ENCODE measurements at regions not wholly inside any gene's neighbourhood (a gene's known extent, or its start where the extent isn't known, plus 50 kb on each side); places are given as distances from the start of the nearest gene placed in this dataset.
"Not testable (repeated sequence)": the region's sequence is repeated elsewhere in the genome, so short reads cannot be mapped to it uniquely, and the experiment has no call there.

- no peak for DNase-seq
Measured at GRCh38 chr6:1445650-1446330, 56.4 kb downstream of the FOXF2 start.

GRCh38 chr6:1449896-1450295, 60.5 kb downstream of the FOXF2 start:
- DNase-seq = no peak

GRCh38 chr6:1453024-1453423, 63.6 kb downstream of the FOXF2 start:
- no peak for DNase-seq

- not testable (repeated sequence) for DNase-seq
Measured at GRCh38 chr6:1456816-1457215, 67.4 kb downstream of the FOXF2 start.

GRCh38 chr6:1461207-1461606, 71.8 kb downstream of the FOXF2 start:
- no peak for DNase-seq

GRCh38 chr6:1461736-1462135, 72.4 kb downstream of the FOXF2 start:
- no peak for DNase-seq

- DNase-seq = no peak
Measured at GRCh38 chr6:1463275-1463674, 73.9 kb downstream of the FOXF2 start.

- DNase-seq = no peak
Measured at GRCh38 chr6:1463751-1464426, 74.5 kb downstream of the FOXF2 start.

- no peak for DNase-seq
Measured at GRCh38 chr6:1464781-1465370, 75.5 kb downstream of the FOXF2 start.

GRCh38 chr6:1468126-1468525, 78.8 kb downstream of the FOXF2 start:
- DNase-seq = no peak

- no peak for DNase-seq
Measured at GRCh38 chr6:1470040-1470439, 80.7 kb downstream of the FOXF2 start.

- DNase-seq = no peak
Measured at GRCh38 chr6:1472643-1473042, 83.3 kb downstream of the FOXF2 start.

- DNase-seq = no peak
Measured at GRCh38 chr6:1473166-1473565, 83.8 kb downstream of the FOXF2 start.

- no peak for DNase-seq
Measured at GRCh38 chr6:1473598-1473997, 84.2 kb downstream of the FOXF2 start.

- DNase-seq = no peak
Measured at GRCh38 chr6:1474205-1474604, 84.8 kb downstream of the FOXF2 start.

GRCh38 chr6:1475174-1475573, 85.8 kb downstream of the FOXF2 start:
- no peak for DNase-seq

- DNase-seq = no peak
Measured at GRCh38 chr6:1477432-1478090, 88.2 kb downstream of the FOXF2 start.

GRCh38 chr6:1478163-1478826, 88.9 kb downstream of the FOXF2 start:
- not testable (repeated sequence) for DNase-seq

- no peak for DNase-seq
Measured at GRCh38 chr6:1479095-1479494, 89.7 kb downstream of the FOXF2 start.

- no peak for DNase-seq
Measured at GRCh38 chr6:1479601-1480221, 90.3 kb downstream of the FOXF2 start.

- no peak for DNase-seq
Measured at GRCh38 chr6:1481286-1481685, 91.9 kb downstream of the FOXF2 start.

- DNase-seq = no peak
Measured at GRCh38 chr6:1482381-1483166, 93.2 kb downstream of the FOXF2 start.

All from CD4-positive, alpha-beta T cell treated with Interferon alpha-2 for 1 hour (primary cell).